H1 (cell line): ENCODE measurements at regions not wholly inside any gene's neighbourhood (a gene's known extent, or its start where the extent isn't known, plus 50 kb on each side); places are given as distances from the start of the nearest gene placed in this dataset.

Experiments used
- CTCF ChIA-PET: fragments of 300-600 bp; sonication (Branson Sonifier 250); formaldehyde crosslinking; loops from one replicate; lab custom pipeline; 2021; ENCODE audit not compliant: partially characterized antibody; lab: Charles Lee
- POLR2A ChIA-PET: fragments of 300-600 bp; sonication (Branson Sonifier 250); formaldehyde crosslinking; loops from one replicate; lab custom pipeline; 2021; ENCODE audit warnings: inconsistent platforms; ENCODE audit not compliant: partially characterized antibody; lab: Charles Lee
- DNase-seq, 2 experiments: peaks; one replicate each; pipeline versions ENCODE4 v3.0.0 to v3.0.0-alpha.2; 2010 to 2022; ENCODE audit warnings: low spot score in 2 of 2, low read depth in 1 of 2, mixed read lengths in 1 of 2
- FAIRE-seq: peaks from 2 replicates; lab custom pipeline; 2011; peaks lifted over from hg19 to GRCh38; lab: Jason Lieb, UNC
- H2AFZ ChIP-seq: 2 replicates; pipeline ENCODE4 v1.8.1; 2012; ENCODE audit warnings: low read length, inconsistent platforms
- H2AK5ac ChIP-seq: 2 replicates; pipeline ENCODE4 v1.6.1; 2013; ENCODE audit warnings: low read depth, low read length
- H2BK120ac ChIP-seq: replicated peaks from 2 replicates; pipeline ENCODE3; 2013; ENCODE audit warnings: low read depth, low read length, inconsistent platforms
- H2BK12ac ChIP-seq: 2 replicates; pipeline ENCODE4 v1.6.1; 2013; ENCODE audit warnings: low read depth, low read length
- H2BK15ac ChIP-seq: 2 replicates; pipeline ENCODE4 v1.6.1; 2013; ENCODE audit warnings: low read length
- H2BK20ac ChIP-seq: 2 replicates; pipeline ENCODE4 v1.6.1; 2013; ENCODE audit warnings: low read length
- H2BK5ac ChIP-seq: 2 replicates; pipeline ENCODE4 v1.6.1; 2013; ENCODE audit warnings: low read depth, low read length
- H3K14ac ChIP-seq: 2 replicates; pipeline ENCODE4 v1.6.1; 2013; ENCODE audit warnings: inconsistent platforms; ENCODE audit not compliant: insufficient read length
- H3K18ac ChIP-seq: 2 replicates; pipeline ENCODE4 v1.6.1; 2013; ENCODE audit warnings: low read length; ENCODE audit errors: extremely low read depth
- H3K23ac ChIP-seq: 2 replicates; pipeline ENCODE4 v1.6.1; 2013; ENCODE audit warnings: inconsistent platforms; ENCODE audit not compliant: insufficient read length
- H3K23me2 ChIP-seq: 2 replicates; pipeline ENCODE4 v1.6.1; 2013; ENCODE audit warnings: low read depth, low read length
- H3K27ac ChIP-seq: 2 replicates; pipeline ENCODE4 v1.6.1; 2011; ENCODE audit warnings: low read depth, low read length, inconsistent platforms
- H3K27me3 ChIP-seq, 4 experiments: replicated peaks in 1 of 4; 1 replicate in 1 of 4; 2 replicates in 3 of 4; pipeline versions ENCODE4 v1.6.1 to v1.8.1; 2011 to 2013; ENCODE audit warnings: low read length in 3 of 4, mild to moderate bottlenecking in 3 of 4, inconsistent platforms in 2 of 4, mixed read lengths in 2 of 4, moderate library complexity in 1 of 4; ENCODE audit not compliant: control insufficient read depth in 3 of 4, insufficient read depth in 3 of 4; ENCODE audit errors: extremely low read depth in 1 of 4
- H3K36me3 ChIP-seq, 4 experiments: 2 replicates each; pipeline versions ENCODE4 v1.6.1 to v1.8.1; 2011 to 2013; ENCODE audit warnings: mild to moderate bottlenecking in 4 of 4, low read length in 3 of 4, moderate library complexity in 2 of 4, control low read depth in 1 of 4, inconsistent platforms in 1 of 4; ENCODE audit not compliant: insufficient read depth in 4 of 4, control insufficient read depth in 2 of 4
- H3K4ac ChIP-seq: replicated peaks from 2 replicates; pipeline ENCODE3; 2013; ENCODE audit warnings: low read length, low read depth, mixed read lengths, inconsistent platforms; ENCODE audit not compliant: insufficient read length
- H3K4me1 ChIP-seq, 4 experiments: replicated peaks in 1 of 4; 1 replicate in 1 of 4; 2 replicates in 3 of 4; pipeline versions ENCODE4 v1.6.1 to v1.8.1; 2011 to 2013; ENCODE audit warnings: low read length in 3 of 4, inconsistent platforms in 2 of 4, mixed read lengths in 1 of 4; ENCODE audit not compliant: insufficient read depth in 4 of 4, control insufficient read depth in 3 of 4
- H3K4me2 ChIP-seq, 2 experiments: 2 replicates each; pipeline versions ENCODE4 v1.6.1 to v1.8.1; 2011 to 2013; ENCODE audit warnings: low read depth in 2 of 2, low read length in 2 of 2, control low read depth in 1 of 2, inconsistent platforms in 1 of 2, mild to moderate bottlenecking in 1 of 2; ENCODE audit not compliant: insufficient read depth in 1 of 2
- H3K4me3 ChIP-seq, 4 experiments: fragments of 200-600, 300-600 bp in 1 of 4; sonication (generic), shearing (Covaris generic), sonication (Bioruptor Twin) in 1 of 4; 2 replicates each; pipeline versions ENCODE4 v1.5.1 to v1.8.1; 2011 to 2016; ENCODE audit warnings: low read length in 4 of 4, low read depth in 3 of 4, control low read depth in 2 of 4, inconsistent platforms in 2 of 4, mild to moderate bottlenecking in 2 of 4, mixed read lengths in 1 of 4, moderate library complexity in 1 of 4; ENCODE audit not compliant: insufficient read depth in 2 of 4; ENCODE audit errors: extremely low read depth in 1 of 4
- H3K56ac ChIP-seq: replicated peaks from 2 replicates; pipeline ENCODE3; 2013; ENCODE audit warnings: low read depth, mild to moderate bottlenecking, mixed read lengths, low read length, inconsistent platforms; ENCODE audit not compliant: insufficient read length
- H3K79me1 ChIP-seq: 2 replicates; pipeline ENCODE4 v1.6.1; 2013; ENCODE audit warnings: low read depth, low read length, control low read depth
- H3K79me2 ChIP-seq, 2 experiments: 2 replicates each; pipeline versions ENCODE4 v1.6.1 to v1.8.1; 2012 to 2013; ENCODE audit warnings: low read length in 2 of 2, mild to moderate bottlenecking in 2 of 2, inconsistent platforms in 1 of 2; ENCODE audit not compliant: insufficient read depth in 2 of 2, control insufficient read depth in 1 of 2
- H3K9ac ChIP-seq, 4 experiments: replicated peaks in 1 of 4; 1 replicate in 1 of 4; 2 replicates in 3 of 4; pipeline versions ENCODE4 v1.6.1 to v1.8.1; 2011 to 2013; ENCODE audit warnings: low read depth in 3 of 4, low read length in 3 of 4, control low read depth in 2 of 4, mild to moderate bottlenecking in 2 of 4, moderate library complexity in 2 of 4, inconsistent platforms in 1 of 4; ENCODE audit errors: extremely low read depth in 1 of 4
- H3K9me3 ChIP-seq, 2 experiments: 2 replicates each; pipeline versions ENCODE4 v1.6.1 to v1.8.1; 2012 to 2013; ENCODE audit warnings: mild to moderate bottlenecking in 2 of 2, moderate library complexity in 2 of 2, control low read depth in 1 of 2, inconsistent platforms in 1 of 2, low read depth in 1 of 2, low read length in 1 of 2, mixed read lengths in 1 of 2; ENCODE audit not compliant: insufficient read depth in 2 of 2
- H4K20me1 ChIP-seq, 2 experiments: replicated peaks in 1 of 2; 2 replicates each; pipeline versions ENCODE3 to v1.8.1; 2011 to 2013; ENCODE audit warnings: inconsistent platforms in 2 of 2, low read length in 2 of 2, mild to moderate bottlenecking in 1 of 2; ENCODE audit not compliant: insufficient read depth in 2 of 2, control insufficient read depth in 1 of 2
- H4K5ac ChIP-seq: 2 replicates; pipeline ENCODE4 v1.6.1; 2013; ENCODE audit warnings: low read length, low read depth, mixed read lengths, inconsistent platforms; ENCODE audit not compliant: insufficient read length
- H4K8ac ChIP-seq: 2 replicates; pipeline ENCODE4 v1.8.0; 2013; ENCODE audit warnings: mild to moderate bottlenecking, moderate library complexity, low read length, inconsistent platforms; ENCODE audit not compliant: insufficient read depth; ENCODE audit errors: extremely low read depth
- H4K91ac ChIP-seq: replicated peaks from 2 replicates; pipeline ENCODE3; 2013; ENCODE audit warnings: low read length, mixed read lengths, inconsistent platforms; ENCODE audit not compliant: insufficient read length
- CEBPB ChIP-seq: IDR thresholded peaks from 2 replicates; pipeline ENCODE4 v1.6.1; 2012; ENCODE audit warnings: low read depth, low read length
- EGR1 ChIP-seq: IDR thresholded peaks from 2 replicates; pipeline ENCODE4 v1.6.1; 2011; ENCODE audit warnings: low read depth, low read length, borderline replicate concordance
- EZH2 ChIP-seq: fragments of 200-600 bp; sonication (generic); IDR thresholded peaks from 2 replicates; pipeline ENCODE4 v1.7.1; 2012; ENCODE audit warnings: low read depth, mild to moderate bottlenecking, moderate library complexity, low read length, inconsistent platforms; ENCODE audit not compliant: severe bottlenecking
- FOSL1 ChIP-seq: IDR thresholded peaks from 2 replicates; pipeline ENCODE4 v1.6.1; 2011; ENCODE audit warnings: mild to moderate bottlenecking, low read depth, low read length, moderate library complexity; ENCODE audit not compliant: insufficient read depth
- GABPA ChIP-seq: IDR thresholded peaks from 2 replicates; pipeline ENCODE4 v1.6.1; 2011; ENCODE audit warnings: mild to moderate bottlenecking, low read length, moderate library complexity, borderline replicate concordance; ENCODE audit not compliant: insufficient read depth
- JUND ChIP-seq: IDR thresholded peaks from 2 replicates; pipeline ENCODE4 v1.6.1; 2011; ENCODE audit warnings: mild to moderate bottlenecking, improper control_type of control experiment, low read length
- KDM4A ChIP-seq: IDR thresholded peaks from one replicate; pipeline ENCODE4 v1.7.1; 2012; ENCODE audit warnings: low read depth, mild to moderate bottlenecking, moderate library complexity, low read length, inconsistent platforms; ENCODE audit not compliant: severe bottlenecking
- RBBP5 ChIP-seq: IDR thresholded peaks from 2 replicates; pipeline ENCODE4 v1.7.1; 2012; ENCODE audit warnings: low read depth, mild to moderate bottlenecking, inconsistent platforms, low read length, moderate library complexity, borderline replicate concordance
- SIN3A ChIP-seq, 2 experiments: IDR thresholded peaks in 1 of 2; conservative IDR thresholded peaks in 1 of 2; 2 replicates each; pipeline ENCODE4 v1.6.1; 2011 to 2012; ENCODE audit warnings: low read length in 2 of 2, improper control_type of control experiment in 1 of 2, low read depth in 1 of 2, mild to moderate bottlenecking in 1 of 2
- SIRT6 ChIP-seq: IDR thresholded peaks from one replicate; pipeline ENCODE4 v1.7.1; 2012; ENCODE audit warnings: low read length, inconsistent platforms
- YY1 ChIP-seq: IDR thresholded peaks from 2 replicates; pipeline ENCODE4 v1.6.1; 2011; ENCODE audit warnings: low read depth, mild to moderate bottlenecking, low read length
- WGBS, 2 experiments: shearing (Covaris generic) in 1 of 2; methylation state at CpG; one replicate each; pipeline versions ENCODE4 v1.1.6 to v1.1.7; 2013 to 2015; ENCODE audit warnings: low lambda C conversion rate in 2 of 2, mixed read lengths in 2 of 2, inconsistent platforms in 1 of 2, low coverage in 1 of 2, missing lambda C conversion rate in 1 of 2; ENCODE audit not compliant: insufficient replicate concordance in 2 of 2, insufficient coverage in 1 of 2, insufficient read length in 1 of 2; ENCODE audit errors: extremely low coverage in 1 of 2, missing lambda C conversion rate in 1 of 2; 5-methylcytosine and 5-hydroxymethylcytosine counted together
- TF ChIP-seq, protein P1 (sequence below): IDR thresholded peaks from 2 replicates; pipeline ENCODE4 v1.6.1; 2011; ENCODE audit warnings: low read depth, mild to moderate bottlenecking, low read length; ENCODE audit not compliant: insufficient read depth
- TF ChIP-seq, protein P2 (sequence below): IDR thresholded peaks from 2 replicates; pipeline ENCODE4 v1.6.1; 2012; ENCODE audit warnings: inconsistent platforms

DNA sequence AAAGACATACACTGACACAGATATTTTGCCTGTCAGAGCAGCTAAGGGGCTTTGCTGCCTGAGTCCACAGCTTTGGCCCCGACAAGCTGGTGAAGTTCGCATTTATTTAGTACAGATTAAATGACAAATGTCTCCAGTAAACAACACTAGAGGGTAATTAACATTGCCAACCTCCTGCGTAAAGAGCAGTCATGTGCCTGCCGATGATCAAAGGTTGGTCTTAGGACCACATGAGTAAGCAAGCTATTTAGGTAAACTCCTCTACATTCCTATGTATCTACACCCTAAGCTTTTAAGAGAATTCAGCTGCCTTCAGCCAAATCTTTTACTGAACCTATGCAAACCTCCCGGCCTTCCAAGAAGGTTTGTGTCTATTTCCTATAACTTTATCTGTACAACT lies 73.0 kb upstream of the PJA2 start:
- no peaks in the 10 kb centered on the region for H3K36me3 ChIP-seq
- H2BK20ac ChIP-seq: no peak overlapping the region
- DNase-seq (no peak), FAIRE-seq (no peak)
- no peak overlapping the region for H2BK120ac ChIP-seq
- H3K9me3 ChIP-seq: peaks cover 0 to 2% of the 10 kb centered on the region in 2 experiments; a peak in 1 of 4 replicates
- H3K27me3 ChIP-seq: no peaks in the 10 kb centered on the region
- H4K8ac ChIP-seq: no peak overlapping the region
- peaks cover 0 to 4% (median 0%) of the 10 kb centered on the region in 4 experiments; a peak in 1 of 7 replicates for H3K4me1 ChIP-seq
- CTCF ChIA-PET: interaction anchor here (0.6 to 1.3 kb wide), 3 partner anchors 9 to 1017 kb away, joined by 3 read pairs; no protein-coding TSS in a partner anchor
- H3K23me2 ChIP-seq: no peaks in the 10 kb centered on the region
- H3K9ac ChIP-seq: no peak overlapping the region
- no peak overlapping the region for H3K4me2 ChIP-seq
- no peaks in the 10 kb centered on the region for H3K79me1 ChIP-seq
- no peak overlapping the region for H3K4me3 ChIP-seq
- no peak overlapping the region for H4K5ac ChIP-seq
- H4K91ac ChIP-seq: no peak overlapping the region
- no peak overlapping the region for H3K14ac ChIP-seq
- H2AK5ac ChIP-seq: no peak overlapping the region
- no peak overlapping the region for H3K23ac ChIP-seq
- no peak overlapping the region for H3K27ac ChIP-seq
- H4K20me1 ChIP-seq: no peaks in the 10 kb centered on the region
- H2BK12ac ChIP-seq: no peak overlapping the region
- 88% methylated on average over 5 of the region's 5 CpGs; no CpG with 5 or more reads in 1 of the 2 experiments for WGBS, 2 experiments
- no peak overlapping the region for H3K4ac ChIP-seq
- H3K56ac ChIP-seq: no peak overlapping the region
- POLR2A ChIA-PET: interaction anchor here (1.0 kb wide), 1 partner anchor 9 kb away, joined by 3 read pairs; no protein-coding TSS in a partner anchor
- no peak overlapping the region for H3K18ac ChIP-seq
- no peak overlapping the region for H2BK15ac ChIP-seq
- no peaks in the 10 kb centered on the region for H3K79me2 ChIP-seq
- peak overlapping the region; percentile 3; the same call in 1 of the 2 replicates for H2AFZ ChIP-seq
- no peak overlapping the region for H2BK5ac ChIP-seq
- TF ChIP-seq EGR1 (no peak), KDM4A (no peak), GABPA (no peak), RBBP5 (no peak), FOSL1 (no peak), SIRT6 (no peak), SIN3A (conservative IDR thresholded peaks at IDR 0.05 in 1 of 2, IDR thresholded peaks at IDR 0.05 in 1 of 2; ENCODE audit: low read depth in 1 of 2, low read length in 2 of 2) (no peak), JUND (no peak), CEBPB (no peak), EZH2 (no peak), YY1 (no peak)
- TF ChIP-seq, protein P1, sequence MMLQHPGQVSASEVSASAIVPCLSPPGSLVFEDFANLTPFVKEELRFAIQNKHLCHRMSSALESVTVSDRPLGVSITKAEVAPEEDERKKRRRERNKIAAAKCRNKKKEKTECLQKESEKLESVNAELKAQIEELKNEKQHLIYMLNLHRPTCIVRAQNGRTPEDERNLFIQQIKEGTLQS: no peak
- TF ChIP-seq, protein P2, sequence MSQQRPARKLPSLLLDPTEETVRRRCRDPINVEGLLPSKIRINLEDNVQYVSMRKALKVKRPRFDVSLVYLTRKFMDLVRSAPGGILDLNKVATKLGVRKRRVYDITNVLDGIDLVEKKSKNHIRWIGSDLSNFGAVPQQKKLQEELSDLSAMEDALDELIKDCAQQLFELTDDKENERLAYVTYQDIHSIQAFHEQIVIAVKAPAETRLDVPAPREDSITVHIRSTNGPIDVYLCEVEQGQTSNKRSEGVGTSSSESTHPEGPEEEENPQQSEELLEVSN: no peak
